ENCODE measurements at regions not wholly inside any gene's neighbourhood (a gene's known extent, or its start where the extent isn't known, plus 50 kb on each side); places are given as distances from the start of the nearest gene placed in this dataset.
"Not testable (repeated sequence)": the region's sequence is repeated elsewhere in the genome, so short reads cannot be mapped to it uniquely, and the experiment has no call there.

DNA sequence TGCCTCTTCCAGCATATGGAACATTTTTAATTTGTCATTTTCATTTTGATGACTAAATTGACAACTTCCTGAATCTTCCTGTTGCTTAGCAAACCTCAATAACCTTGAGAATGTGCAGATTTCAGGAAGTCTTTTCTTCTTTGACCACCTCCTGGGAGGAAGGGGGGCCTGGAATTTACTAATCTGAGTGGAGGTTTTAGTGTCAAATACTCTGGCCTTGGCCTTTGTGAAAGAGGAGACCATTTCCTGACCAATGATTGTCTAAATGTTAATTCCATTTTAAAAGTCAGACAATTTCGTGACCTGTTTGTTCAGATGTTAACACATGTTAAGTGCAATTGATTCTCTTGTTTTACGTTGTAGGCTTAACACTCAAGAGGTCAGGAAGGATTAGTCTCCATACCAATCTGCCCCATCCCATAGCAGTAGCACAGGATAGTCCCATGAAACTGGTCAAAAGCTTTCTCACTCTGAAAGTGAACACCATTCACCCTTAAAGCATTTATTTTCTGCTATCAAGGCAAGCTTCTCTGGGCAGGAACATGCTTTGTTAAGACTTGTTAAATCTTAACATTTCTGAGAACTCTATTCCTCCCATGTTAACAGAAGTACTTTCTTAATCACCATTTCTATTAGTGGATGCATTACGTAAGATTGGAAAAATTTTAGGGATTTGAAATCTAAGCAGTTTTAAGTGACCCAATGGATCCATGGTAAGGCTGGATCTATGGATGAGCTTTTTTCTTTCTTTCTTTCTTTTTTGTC, 219.6 kb downstream of the RND3 start:
- peak in 1 of 2 donors; percentile 24 for DNase-seq (ENCODE audit: low read depth in 2 of 2)

DNA sequence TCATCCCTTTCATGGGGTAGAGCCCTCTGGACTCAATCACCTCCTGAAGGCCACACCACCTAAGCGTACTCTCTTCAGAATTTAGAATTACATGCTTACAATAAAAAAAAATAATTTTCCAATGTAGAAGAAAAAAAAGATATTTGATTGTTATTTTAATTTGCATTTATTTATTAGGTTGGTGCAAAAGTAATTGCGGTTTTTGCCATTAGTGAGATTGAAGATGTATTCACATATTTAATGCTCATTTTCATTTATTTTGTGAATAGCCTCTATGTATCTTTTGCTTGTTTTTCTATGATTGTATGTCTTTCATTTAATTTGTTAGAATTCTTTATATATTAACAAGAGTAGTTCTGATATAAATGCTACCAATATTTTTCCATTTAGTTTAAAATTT, 220.5 kb downstream of the RND3 start:
- no peak for DNase-seq (ENCODE audit: low read depth in 2 of 2)

DNA sequence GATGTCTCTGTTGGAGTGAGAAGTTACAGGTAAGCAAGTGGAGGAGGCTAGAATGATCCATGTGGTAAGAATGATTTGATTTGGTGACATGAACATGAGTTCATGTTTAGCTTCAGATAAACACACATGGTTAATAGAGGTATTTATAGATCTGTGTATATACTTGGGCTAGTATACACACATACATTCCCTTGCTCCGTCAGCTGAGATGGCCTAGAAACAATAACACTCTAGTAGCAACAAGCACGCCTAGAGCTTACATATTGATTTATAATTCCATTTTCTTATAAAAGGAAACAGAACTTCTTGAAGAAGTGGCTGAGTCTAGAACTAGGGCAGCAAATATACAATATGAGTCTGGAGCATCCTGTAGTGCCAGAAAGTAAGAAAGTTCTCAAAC, 223.0 kb downstream of the RND3 start:
- DNase-seq (ENCODE audit: low read depth in 2 of 2), result no peak

DNA sequence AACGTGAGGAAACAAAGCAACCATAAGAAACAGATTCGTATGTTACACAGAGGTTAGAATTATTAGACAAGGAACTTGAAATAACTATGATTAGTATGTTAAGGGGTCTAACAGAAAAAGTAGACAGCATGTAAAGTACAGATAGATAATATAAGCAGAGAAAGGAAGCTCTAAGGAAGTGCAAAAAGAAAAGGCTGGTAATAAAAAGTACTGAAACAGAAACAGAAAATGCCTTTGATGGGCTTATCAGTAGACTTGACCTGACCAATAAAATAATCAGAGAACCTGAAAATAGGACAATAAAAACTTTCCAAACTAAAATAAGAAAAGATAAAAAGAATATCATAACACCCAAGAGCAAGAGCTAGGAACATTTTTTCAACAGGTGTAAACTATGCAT, 225.8 kb downstream of the RND3 start:
- no peak for DNase-seq (ENCODE audit: low read depth in 2 of 2)

DNA sequence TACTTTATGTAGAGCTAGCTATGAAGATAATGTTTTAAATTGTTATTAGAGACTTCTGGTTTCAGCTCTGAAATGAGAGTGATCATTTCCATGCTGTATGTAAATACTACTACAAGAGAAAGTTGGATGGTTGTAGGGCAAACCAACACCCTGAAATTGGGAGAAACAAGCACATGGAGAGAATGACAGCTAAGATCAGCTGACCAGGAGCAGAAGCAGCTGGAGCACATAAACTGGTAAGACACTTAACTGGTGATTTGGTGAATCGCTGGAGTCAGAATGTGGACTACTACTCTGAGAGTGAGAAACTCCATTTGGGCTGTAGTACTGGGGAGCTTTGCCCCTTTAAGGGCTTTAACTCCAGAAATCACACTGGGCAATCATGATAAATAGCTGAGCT, 226.8 kb downstream of the RND3 start:
- no peak for DNase-seq (ENCODE audit: low read depth in 2 of 2)

DNA sequence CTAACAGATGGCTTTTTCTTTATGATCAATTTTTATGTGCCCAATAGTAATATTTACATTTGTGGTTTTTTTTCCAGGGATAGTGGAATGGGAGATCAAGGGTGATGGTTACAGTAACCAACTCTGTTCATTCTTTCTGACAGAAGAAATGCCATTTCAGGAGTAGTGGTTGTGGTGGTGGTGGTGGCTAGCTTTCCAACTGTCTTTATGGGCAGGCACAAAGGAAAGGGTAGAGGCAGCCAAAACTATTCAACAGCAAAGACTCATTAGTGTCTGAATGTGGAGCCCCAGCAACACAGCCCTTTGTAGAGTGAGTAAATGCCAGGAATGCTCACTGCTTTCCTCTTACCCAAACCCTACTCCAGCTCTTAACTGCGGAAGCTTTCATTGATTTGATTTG, 227.7 kb downstream of the RND3 start:
- no peak for DNase-seq (ENCODE audit: low read depth in 2 of 2)

DNA sequence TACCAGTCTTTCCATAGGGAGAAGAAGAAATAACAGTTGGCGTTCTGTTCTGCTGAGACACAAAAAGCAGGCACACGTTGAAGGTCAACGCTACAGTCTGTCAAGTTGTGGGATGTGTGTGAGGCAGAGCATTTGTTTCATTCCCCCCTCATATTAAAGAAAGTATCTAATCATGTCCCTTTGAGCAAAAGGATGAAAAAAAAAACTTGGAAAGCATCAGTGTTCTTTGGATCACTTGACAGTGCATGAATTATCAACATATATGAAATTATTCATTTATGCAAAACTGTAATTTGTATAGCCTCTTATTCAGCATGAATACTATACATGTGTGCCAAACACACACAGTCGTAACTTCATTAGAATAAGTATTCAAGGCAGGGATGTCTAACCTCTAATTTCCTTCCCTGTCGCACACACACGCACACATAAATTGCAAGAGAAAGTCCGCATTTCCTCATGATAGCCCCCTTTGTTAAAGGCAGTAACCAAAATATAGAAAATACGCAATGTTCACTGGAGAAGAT, 228.6 kb downstream of the RND3 start:
- no peak for DNase-seq (ENCODE audit: low read depth in 2 of 2)

DNA sequence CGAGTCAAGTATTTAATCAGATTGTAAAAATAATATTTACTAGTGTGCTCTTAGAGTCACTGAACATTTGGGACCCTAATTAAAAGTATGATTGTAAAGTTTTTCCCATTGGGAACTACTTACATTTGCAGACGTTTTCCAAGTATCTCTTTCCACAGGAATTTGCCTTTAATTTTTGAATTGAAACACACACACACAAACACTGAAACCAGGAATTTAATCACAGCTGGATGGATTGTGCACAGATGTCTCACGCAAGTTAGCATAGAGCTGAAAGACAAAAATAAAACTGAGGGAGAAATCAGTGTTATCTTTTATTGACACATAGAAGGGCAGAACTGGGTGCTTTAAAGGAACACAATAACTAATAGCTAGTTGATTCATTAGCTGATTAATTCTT, 230.7 kb downstream of the RND3 start:
- DNase-seq (ENCODE audit: low read depth in 2 of 2), result no peak

DNA sequence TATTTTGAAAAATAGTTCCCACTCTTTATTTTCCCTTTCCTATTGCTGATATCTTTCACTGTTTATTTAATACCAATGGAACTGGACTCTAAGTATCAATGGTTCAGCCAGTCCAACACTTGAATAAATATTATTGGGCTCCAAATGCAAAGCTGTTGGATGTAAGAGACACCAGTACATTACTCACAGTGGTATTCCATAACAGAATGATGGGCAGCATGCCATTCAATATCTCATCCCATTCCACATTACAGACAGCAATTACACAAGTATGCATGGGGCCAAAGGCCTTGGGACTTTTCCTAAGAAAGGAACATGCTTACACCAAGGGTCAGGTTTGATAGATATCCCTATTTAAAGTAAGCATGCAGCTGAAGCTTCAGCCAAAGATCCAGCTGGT, 231.9 kb downstream of the RND3 start:
- peak; percentile 29 to 60 for DNase-seq (ENCODE audit: low read depth in 2 of 2)

DNA sequence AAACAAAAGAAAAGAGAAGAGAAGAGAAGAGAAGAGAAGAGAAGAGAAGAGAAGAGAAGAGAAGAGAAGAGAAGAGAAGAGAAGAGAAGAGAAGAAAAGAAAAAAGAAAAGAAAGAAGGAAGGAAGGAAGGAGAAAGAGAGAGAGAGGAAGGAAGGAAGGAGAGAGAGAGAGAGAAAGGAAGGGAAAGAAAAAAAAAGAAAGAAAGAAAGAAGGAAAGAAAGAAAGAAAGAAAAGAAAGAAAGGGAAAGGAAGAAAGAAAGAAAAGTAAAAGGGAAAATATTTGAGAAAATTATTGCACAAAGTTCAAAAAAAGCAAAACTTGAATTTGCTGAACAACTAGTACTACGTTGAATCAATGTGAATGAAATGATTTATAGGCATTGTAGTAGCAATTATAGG, 237.7 kb downstream of the RND3 start:
- not testable (repeated sequence) for DNase-seq (ENCODE audit: low read depth in 2 of 2)

DNA sequence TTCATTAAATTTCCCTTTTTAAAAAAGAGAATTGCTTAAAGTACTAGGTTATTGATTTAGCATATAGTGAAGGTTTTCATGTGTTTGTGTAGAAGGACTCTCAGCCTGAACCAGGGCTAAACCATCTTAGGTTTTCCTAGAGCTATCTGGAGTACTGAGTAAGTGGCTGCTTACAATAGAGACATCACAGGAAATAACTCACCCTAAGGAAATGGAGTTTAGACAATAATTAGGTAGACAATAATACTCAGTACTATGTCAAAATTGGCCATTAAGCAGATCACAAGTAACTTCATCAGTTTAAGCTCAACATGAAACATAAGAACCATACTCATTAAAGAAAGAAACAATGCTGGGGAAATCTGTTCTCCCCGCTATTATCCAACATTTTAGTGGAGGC, 240.0 kb downstream of the RND3 start:
- peak in 1 of 2 donors; percentile 18 for DNase-seq (ENCODE audit: low read depth in 2 of 2)

DNA sequence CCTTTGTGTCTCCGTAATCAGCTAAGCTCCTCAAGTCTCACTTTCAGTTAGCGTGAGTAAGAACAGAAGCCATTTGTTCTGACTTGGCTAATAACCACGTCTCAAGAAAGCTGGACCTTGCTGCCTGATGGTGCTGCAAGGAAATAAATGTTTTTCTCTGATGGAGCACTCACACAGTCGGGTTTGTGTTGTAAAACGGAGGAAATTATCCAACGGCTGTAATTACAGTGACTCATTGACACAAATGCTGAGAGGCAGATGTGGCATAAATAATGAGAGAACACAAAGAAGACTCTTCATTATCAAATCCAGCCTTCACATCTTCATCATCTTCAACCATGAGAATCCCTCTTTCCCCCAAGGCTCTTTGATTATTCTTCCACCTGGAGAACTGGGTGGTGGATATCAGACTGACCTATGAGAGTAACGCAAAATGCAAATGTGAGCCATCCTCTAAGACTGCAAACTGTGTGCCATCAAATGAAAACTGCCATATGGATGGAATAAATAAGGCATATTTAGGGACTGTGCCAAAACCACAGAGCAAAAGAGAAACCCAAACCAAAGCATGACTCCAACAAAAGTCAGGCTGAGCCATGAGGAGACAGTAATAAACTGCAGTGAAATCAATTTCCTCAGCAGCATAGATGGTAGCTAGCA, 252.6 kb downstream of the RND3 start:
- DNase-seq (ENCODE audit: low read depth in 2 of 2), result peak in 1 of 2 donors; percentile 67

DNA sequence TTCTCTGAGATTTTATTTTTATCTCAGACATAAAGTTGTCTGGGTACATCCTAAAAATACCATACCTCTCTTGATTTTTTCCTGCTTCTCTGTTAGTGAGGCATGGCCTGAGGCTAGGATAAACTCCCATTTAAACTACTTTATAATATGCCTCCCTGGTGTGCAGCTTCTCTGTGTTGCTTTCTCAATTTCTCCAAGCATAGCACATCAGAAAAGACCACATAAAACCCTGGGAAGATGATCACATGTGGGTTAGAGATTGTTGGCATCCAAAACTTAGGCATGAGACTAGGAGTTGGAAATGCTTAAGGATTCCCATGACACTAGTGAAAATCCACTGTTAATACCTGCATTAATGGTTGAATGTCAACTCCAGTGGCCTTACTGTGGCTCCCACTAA, 254.6 kb downstream of the RND3 start:
- DNase-seq (ENCODE audit: low read depth in 2 of 2), result no peak

DNA sequence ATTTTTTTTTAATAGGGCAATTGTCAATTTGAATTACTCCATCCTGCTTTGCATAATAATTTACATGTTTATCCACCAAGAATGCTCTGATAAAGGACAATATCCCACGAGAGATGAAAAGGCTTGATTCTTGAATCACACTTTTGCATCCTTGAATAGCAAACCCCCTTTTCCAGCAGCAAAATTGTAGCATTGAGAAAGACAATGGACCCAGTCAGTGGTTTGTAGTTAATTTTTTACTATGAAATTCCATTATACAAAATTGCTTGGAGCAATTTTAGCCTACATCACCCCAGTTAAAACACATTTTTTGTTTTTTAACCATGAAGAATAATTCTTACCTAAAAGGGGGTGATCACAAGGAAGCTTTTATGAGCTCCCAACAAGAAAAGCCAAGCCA, 255.1 kb downstream of the RND3 start:
- DNase-seq (ENCODE audit: low read depth in 2 of 2), result no peak

DNA sequence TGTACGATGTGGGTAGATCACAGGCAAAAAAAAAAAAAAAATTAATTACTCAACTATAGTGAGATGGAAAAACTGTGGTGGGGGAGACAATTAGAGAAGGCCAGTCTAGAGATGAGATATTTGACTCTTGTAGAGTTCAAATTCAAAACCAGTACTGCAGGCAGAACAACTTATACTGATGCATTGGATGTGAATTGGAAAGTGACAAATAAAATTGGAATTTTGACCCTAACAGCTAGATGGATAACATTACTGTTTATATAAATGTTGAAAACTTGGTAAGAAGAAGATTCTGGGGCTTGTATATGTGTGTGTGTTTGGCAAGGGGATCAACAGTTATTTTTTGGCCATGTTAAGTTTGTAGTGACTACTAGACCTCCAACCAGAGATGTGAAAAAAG, 256.9 kb downstream of the RND3 start:
- DNase-seq (ENCODE audit: low read depth in 2 of 2), result no peak

DNA sequence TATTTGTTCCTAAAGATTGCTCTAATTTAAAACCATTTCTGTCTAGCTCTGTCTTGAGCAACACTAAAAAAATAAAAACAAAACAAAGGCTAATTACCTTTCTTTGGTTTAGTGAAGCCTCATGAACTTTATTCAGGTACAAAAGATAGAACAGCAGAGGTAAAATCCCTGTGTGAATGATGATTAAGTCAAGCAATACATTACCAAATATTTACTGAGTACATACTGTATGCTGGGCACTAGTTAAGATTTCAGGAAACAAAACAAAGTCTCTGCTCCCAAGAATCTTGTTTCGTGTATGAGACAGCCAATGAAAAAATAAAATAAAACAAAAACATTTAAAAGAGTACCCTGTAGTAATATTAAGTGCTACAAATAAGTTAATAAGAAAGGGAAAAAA, 257.5 kb downstream of the RND3 start:
- DNase-seq (ENCODE audit: low read depth in 2 of 2), result no peak

DNA sequence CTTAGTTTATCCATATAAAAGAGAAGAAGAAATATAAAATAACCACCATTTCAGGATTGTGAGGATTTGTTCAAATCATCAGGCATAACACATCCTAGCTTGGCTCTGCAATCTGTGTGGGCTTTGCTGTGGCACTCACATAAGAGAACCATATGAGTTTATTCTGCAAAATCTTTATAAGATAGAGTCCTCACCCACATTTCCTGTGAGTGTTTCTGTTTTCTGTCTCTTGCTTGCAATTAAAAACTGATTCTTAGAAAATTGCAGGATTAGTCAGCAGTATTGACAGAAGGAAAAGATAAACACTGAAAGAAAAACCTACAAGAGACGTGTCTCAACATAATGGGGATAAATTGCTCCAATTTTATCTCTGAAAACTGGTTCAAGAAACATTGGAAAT, 258.5 kb downstream of the RND3 start:
- no peak for DNase-seq (ENCODE audit: low read depth in 2 of 2)

DNA sequence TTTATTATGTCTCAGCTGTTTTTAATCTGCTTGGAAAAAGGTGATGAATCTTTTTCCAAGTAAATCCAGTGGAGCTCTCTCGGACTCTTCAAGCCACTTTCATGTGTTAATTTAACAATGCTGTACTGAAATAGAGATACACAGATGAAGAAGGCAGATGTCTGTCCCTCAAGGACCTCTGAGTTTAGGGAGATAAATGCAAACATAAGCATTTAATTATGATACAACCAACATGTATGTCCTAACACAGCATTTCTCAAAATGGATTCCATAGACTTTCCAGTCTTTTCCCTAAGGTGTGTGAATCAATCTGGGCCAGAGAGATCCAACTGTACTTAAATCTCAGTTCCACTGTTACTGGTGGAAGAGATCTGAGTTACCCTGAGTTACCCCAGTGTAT, 262.4 kb downstream of the RND3 start:
- no peak for DNase-seq (ENCODE audit: low read depth in 2 of 2)

DNA sequence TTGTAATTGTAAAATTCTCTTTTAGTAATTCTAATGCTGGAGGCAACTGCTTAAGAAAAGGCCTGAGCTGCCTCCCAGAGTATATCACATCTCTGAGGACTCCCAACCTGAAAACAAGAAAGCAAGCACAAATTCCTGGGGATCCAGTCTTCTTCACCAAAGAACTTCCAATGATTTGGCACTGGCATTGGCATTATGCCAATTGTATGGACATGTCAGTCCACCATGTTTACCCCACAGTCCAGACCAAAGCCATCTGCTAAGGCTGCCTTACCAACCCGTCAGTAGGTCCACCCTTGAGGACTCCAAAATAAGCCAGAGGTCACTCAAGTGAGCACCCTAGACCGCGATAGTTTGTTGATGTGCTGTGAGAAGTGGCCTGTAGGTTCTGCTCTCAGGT, 263.1 kb downstream of the RND3 start:
- DNase-seq (ENCODE audit: low read depth in 2 of 2), result no peak

DNA sequence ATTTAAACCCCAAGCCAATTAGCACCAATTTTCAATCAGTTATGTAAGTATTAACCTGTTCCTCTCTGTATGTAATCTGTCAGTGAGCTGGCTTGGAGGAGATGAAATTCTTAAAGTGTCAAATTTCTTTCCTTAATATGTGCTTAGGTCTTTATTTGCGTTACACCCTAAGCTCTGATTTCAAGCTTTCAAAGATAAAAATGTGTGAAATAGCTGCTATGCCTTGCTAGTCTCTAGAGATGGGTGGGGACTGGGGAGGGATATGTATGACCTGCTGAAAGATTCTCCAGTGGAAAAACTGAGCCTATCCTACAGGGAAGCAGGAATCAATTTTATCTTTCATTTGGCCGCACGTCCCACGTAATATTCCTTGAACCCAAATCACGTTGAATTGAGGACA, 264.5 kb downstream of the RND3 start:
- no peak for DNase-seq (ENCODE audit: low read depth in 2 of 2)

DNA sequence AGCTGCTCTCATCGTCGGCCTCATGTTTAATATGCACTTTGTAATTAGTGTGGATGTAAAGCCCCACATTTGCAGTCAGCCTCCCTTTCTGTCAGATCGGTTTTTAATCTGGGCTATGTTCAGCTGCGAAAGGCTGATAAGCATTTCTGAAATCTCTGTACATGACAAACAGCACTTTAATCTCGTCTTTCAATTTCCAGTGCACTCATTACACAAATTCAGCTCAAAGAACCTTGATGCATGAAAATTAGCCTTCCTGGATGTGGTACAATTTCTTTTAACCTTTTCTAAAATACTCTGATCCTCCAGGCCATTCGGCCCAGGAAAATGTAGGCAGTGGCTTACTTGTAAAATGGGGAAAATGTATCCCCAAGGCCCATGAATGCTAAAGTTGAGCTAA, 265.1 kb downstream of the RND3 start:
- no peak for DNase-seq (ENCODE audit: low read depth in 2 of 2)

DNA sequence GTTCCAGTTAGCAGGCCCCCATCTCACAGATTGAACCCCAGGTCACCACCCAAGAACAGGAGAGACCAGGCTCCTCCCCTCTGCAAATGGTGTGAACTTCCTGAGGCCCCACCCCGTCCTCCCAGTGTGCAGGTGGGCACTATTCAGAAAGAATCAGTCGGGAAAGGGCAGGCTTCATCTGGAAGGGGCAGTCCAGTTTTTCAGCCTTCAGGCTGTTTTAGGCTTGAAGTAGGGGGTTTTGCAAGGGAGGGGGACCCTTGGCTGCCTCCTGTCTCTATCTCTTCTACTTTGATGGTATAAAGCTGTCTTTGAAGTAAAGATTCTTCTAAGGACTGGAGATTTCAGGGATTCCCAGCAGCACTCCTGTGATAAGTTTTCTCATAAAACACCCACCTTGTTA, 267.6 kb downstream of the RND3 start:
- no peak for DNase-seq (ENCODE audit: low read depth in 2 of 2)

DNA sequence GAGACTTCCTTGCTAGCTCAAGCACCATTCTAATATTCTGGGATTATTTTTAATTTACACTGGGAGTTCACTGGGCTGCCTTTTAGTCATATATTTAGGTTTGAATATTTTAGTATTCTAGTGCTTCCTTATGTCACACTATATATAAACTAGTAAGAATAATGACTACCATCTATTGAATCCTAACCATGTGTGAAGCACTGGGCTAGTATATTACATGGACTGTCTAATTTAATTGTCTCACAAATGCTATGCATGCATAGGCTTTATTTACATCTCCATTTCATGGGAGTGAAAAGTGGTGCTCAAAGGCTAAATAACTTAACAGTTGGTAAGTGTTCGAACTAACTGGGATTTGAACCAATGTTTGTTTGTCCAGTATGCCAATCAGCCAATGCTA, 272.4 kb downstream of the RND3 start:
- DNase-seq (ENCODE audit: low read depth in 2 of 2), result no peak
